AML-193 (cell line): ENCODE measurements at regions not wholly inside any gene's neighbourhood (a gene's known extent, or its start where the extent isn't known, plus 50 kb on each side); places are given as distances from the start of the nearest gene placed in this dataset.
"Not testable (repeated sequence)": the region's sequence is repeated elsewhere in the genome, so short reads cannot be mapped to it uniquely, and the experiment has no call there.

Experiments
- DNase-seq, 2 experiments: peaks; one replicate each; lab custom pipeline; 2025; lab: John Stamatoyannopoulos, UW

- DNase-seq = no peak
Observed at GRCh38 chr22:49697047-49697446, 130.6 kb downstream of the BRD1 start.

GRCh38 chr22:49694462-49695260, 133.0 kb downstream of the BRD1 start:
- no peak for DNase-seq

- no peak for DNase-seq
Observed at GRCh38 chr22:49693848-49694247, 133.8 kb downstream of the BRD1 start.

- no peak for DNase-seq
Observed at GRCh38 chr22:49693416-49693815, 134.3 kb downstream of the BRD1 start.

- DNase-seq = no peak
Observed at GRCh38 chr22:49692499-49693225, 135.0 kb downstream of the BRD1 start.

GRCh38 chr22:49691256-49691655, 136.4 kb downstream of the BRD1 start:
- DNase-seq = no peak

- DNase-seq = no peak
Observed at GRCh38 chr22:49690454-49690853, 137.2 kb downstream of the BRD1 start.

- DNase-seq = no peak
Observed at GRCh38 chr22:49689858-49690257, 137.8 kb downstream of the BRD1 start.

GRCh38 chr22:49689255-49689770, 138.4 kb downstream of the BRD1 start:
- no peak for DNase-seq

- DNase-seq = no peak
Observed at GRCh38 chr22:49688516-49689254, 139.0 kb downstream of the BRD1 start.

GRCh38 chr22:49687786-49688515, 139.7 kb downstream of the BRD1 start:
- no peak for DNase-seq

GRCh38 chr22:49687333-49687732, 140.3 kb downstream of the BRD1 start:
- no peak for DNase-seq

- DNase-seq = no peak
Observed at GRCh38 chr22:49686495-49687219, 141.0 kb downstream of the BRD1 start.

GRCh38 chr22:49685686-49686085, 142.0 kb downstream of the BRD1 start:
- DNase-seq = no peak

GRCh38 chr22:49685116-49685515, 142.6 kb downstream of the BRD1 start:
- DNase-seq = no peak

- no peak for DNase-seq
Observed at GRCh38 chr22:49683032-49683431, 144.6 kb downstream of the BRD1 start.

- DNase-seq = not testable (repeated sequence)
Observed at GRCh38 chr22:49680819-49681218, 146.9 kb downstream of the BRD1 start.

- DNase-seq = no peak
Observed at GRCh38 chr22:49678842-49679170, 148.9 kb downstream of the BRD1 start.

- DNase-seq = no peak
Observed at GRCh38 chr22:49678137-49678841, 149.4 kb downstream of the BRD1 start.

- no peak for DNase-seq
Observed at GRCh38 chr22:49677495-49677889, 150.2 kb downstream of the BRD1 start.
